HCT116 (cell line): ENCODE measurements at regions not wholly inside any gene's neighbourhood (a gene's known extent, or its start where the extent isn't known, plus 50 kb on each side); places are given as distances from the start of the nearest gene placed in this dataset.
"Not testable (repeated sequence)": the region's sequence is repeated elsewhere in the genome, so short reads cannot be mapped to it uniquely, and the experiment has no call there.

Experiments used
- CBX3 ChIP-seq: IDR thresholded peaks from 2 replicates; pipeline ENCODE4 v1.6.1; 2012; ENCODE audit warnings: low read depth
- CEBPB ChIP-seq: IDR thresholded peaks from 2 replicates; pipeline ENCODE4 v1.6.1; 2012; ENCODE audit warnings: low read depth
- CTCF ChIP-seq, 3 experiments: fragments of 200-600 bp in 1 of 3; sonication (generic) in 1 of 3; IDR thresholded peaks in 2 of 3; conservative IDR thresholded peaks in 1 of 3; 2 replicates each; pipeline ENCODE4 v1.5.1; 2012 to 2017; ENCODE audit warnings: low read depth in 2 of 3, low read length in 2 of 3, antibody characterized with exemption in 1 of 3, borderline replicate concordance in 1 of 3, control low read depth in 1 of 3, mild to moderate bottlenecking in 1 of 3, mixed read lengths in 1 of 3, mixed run types in 1 of 3, moderate library complexity in 1 of 3; ENCODE audit not compliant: insufficient read depth in 1 of 3
- EGR1 ChIP-seq: IDR thresholded peaks from 2 replicates; pipeline ENCODE4 v1.6.1; 2012; ENCODE audit warnings: low read depth
- POLR2A ChIP-seq: IDR thresholded peaks from 2 replicates; pipeline ENCODE4 v1.7.0; 2011; ENCODE audit warnings: borderline replicate concordance; ENCODE audit not compliant: insufficient read depth, insufficient read length; ENCODE audit errors: extremely low read depth
- SIN3A ChIP-seq: IDR thresholded peaks from 2 replicates; pipeline ENCODE4 v1.6.1; 2012; ENCODE audit warnings: low read depth

- not testable (repeated sequence) for TF ChIP-seq CBX3; CTCF (IDR thresholded peaks at IDR 0.05 in 2 of 3, conservative IDR thresholded peaks at IDR 0.05 in 1 of 3; ENCODE audit: borderline replicate concordance in 1 of 3, insufficient read depth in 1 of 3, low read depth in 2 of 3, low read length in 2 of 3); SIN3A; CEBPB; POLR2A; EGR1
Measured at GRCh38 chr11:50147946-50148345, 115.3 kb downstream of the OR4C45 start.
